ENCODE measurements at regions not wholly inside any gene's neighbourhood (a gene's known extent, or its start where the extent isn't known, plus 50 kb on each side); places are given as distances from the start of the nearest gene placed in this dataset.

GRCh38 chr5:2598503-2598902 lies 153.0 kb downstream of the IRX2 start:
- no peak for DNase-seq

GRCh38 chr5:2594701-2595100 lies 156.8 kb downstream of the IRX2 start:
- no peak for DNase-seq

GRCh38 chr5:2592766-2593165 lies 158.7 kb downstream of the IRX2 start:
- DNase-seq, result no peak

DNA sequence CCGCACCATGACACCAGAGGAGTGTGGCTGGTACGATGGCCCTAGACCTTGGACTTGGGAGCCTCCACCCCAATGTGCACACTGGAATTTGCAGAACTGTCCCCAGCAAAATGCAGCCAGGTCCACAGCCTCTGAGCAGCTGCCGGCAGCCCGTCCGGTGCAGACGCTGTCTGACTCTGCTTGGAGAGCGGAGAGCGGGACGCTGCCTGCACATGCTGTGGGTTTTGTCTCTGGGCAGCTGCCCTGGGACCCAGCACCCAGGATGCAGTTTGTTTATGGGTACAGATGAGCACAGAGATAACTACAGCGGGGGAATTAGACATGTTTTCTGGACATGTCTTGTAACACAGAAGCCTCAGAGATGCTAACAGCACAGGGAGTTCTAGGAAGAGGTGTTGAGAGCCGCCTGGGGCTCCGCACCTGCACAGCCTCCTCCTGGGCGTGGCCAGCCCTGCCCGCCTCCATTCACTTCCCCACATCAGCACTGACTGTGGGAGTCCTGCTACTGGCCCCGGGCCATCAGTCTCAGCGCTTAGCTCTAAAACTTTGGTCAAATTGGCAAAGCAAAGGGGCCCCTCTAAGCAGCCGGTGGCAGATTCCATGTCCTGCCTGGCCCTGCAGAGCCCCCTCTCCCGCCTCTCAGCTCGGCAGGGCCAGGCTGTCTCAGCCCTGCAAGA lies 159.6 kb downstream of the IRX2 start:
- no peak for DNase-seq

- no peak for DNase-seq
Observed at GRCh38 chr5:2588850-2589501, 162.5 kb downstream of the IRX2 start.

GRCh38 chr5:2587189-2588031 lies 164.1 kb downstream of the IRX2 start:
- DNase-seq, result no peak

DNA sequence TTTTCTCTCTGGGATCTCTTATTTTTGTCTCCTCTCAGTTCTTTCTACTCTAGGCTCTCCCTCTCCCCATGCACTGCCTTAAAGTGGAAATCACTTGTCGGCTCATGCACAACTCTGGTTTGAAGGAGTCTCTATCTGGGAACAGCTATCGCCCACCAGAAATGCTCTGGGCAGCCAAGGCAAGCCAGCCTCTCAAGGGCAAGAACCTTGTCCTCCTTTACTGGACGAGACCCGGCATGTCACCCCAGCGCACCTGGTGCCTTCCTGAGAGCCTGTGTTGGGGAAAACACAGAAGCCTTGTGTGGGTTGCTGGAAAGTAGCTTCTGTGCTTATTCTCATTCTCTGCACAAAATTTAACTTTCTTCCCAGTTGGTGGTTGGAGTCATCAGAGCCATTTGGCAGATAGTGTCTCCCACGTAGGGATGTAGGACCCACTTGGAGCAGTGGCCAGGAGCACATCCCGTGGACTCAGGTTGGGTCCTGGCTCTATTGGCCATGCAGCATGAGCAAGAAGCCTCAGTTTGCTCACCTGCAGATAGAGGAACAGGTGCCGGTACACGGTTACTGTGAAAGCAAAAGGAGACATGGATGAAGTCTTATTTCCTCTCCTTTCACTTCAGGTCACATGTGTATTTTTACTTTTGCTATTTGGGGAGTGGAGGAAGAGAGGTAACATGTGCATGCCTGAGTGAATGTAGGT lies 165.3 kb downstream of the IRX2 start:
- DNase-seq, result no peak

GRCh38 chr5:2584579-2585269 lies 166.8 kb downstream of the IRX2 start:
- no peak for DNase-seq

GRCh38 chr5:2582507-2582906 lies 169.0 kb downstream of the IRX2 start:
- DNase-seq, result no peak

- no peak for DNase-seq
Observed at GRCh38 chr5:2582106-2582505, 169.4 kb downstream of the IRX2 start.

DNA sequence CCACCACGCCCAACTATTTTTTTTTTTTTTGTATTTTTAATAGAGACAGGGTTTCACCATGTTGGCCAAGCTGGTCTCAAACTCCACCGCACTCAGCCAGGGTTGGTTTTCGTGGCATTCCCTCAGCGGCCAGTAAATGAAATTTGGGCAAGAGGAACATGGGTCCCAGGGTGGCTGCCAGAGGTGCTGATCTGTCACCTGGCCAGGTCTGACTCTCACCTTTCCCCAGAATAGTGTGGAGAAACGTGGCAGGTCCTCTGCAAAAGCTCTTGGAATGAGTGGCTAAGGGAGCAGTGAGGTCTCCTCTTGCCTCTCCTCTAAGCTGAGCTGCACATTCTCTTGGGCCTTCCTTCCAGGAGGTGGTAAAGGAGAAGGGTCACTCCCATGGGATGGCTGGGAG lies 170.1 kb downstream of the IRX2 start:
- no peak for DNase-seq

DNA sequence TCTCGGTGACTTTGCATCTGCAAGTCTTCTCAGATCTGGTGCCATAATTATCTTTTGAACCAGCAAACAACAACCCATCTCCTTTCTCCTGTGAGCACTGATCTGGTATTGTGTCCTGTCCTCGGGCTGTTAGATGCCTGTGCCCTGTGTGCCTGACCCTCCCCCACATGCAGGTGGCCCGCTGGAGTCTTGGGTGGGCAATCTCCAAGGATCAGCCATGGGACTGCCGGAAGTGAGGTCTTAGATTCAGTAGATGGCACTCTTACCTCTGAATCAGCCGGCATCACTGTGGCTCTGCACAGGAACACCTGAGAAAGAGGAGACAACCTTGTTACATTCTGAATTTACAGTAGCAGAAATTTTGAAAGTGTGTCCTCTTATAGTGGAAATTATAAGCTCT lies 172.4 kb downstream of the IRX2 start:
- DNase-seq, result no peak

DNA sequence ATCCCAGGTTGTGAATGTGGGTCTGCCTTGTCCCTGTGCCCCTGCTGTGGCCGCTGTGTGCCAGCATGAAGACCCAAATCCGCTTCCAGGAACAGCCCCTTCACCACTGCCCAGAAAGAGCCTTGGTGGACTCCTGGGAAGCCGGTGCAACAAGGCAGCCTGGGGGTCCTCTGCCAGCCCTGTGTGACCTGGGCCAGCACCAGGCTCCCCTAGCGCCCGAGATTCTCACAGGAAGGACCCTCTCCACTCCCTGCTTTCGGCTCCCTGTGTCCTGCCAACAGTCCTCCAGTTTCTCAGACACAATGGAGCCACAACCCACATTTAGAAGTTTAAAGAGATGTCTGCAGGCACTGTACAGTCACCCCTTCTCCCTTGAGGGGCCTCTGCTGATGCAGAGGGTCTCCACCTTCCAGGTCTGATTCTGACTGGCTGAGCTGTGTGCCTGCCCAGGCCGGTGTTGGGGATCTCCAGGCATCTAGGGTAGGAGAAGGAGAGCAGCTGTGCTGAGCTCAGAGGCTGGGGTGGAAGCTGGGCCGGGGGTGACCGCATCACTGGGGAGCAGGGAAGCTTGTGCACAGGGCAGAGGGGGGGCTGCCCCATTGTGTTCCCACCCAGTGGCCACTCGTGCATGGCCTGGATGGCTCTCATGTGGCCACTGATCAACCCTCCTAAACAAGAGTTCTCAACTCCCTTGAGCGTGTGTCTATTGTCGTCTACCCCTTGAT lies 174.0 kb downstream of the IRX2 start:
- no peak for DNase-seq

- no peak for DNase-seq
Observed at GRCh38 chr5:2576823-2577222, 174.7 kb downstream of the IRX2 start.

DNA sequence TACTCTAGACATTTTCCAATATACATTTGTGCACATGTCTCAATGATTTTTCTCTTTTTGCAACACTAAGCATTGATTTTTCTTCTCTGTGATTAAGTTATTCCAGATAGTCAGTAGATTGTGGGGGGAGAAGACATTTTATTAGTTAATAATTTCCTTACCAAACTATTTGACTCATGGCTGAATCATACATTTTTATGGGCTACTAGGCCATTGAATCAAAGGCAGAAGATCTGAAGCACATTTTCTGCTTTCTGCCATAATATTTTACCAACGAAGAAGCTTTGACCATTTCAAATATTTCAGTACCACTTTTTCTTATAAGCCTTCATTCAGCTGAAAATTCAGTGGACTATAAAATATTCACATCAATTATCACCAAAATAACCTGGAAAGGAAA lies 175.6 kb downstream of the IRX2 start:
- DNase-seq, result no peak

DNA sequence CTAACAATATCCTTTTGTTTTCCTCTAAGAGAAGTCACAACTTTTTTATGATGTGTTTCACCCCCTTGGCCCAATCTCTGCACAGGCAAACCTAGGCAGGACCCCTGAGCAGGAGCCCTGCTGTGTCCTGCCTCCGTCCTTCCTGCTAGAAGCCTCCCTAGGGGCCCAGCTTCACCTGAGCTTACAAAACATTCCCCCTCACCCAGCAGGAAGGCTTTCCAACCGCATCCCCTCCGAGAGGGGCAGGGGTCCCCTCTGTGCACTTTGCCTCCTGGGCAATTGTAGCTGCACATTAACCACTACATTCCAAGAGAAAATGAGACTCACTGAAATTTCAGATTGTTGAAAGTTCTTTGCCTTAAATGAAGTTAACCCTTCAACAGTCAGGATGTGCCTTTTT lies 176.2 kb downstream of the IRX2 start:
- DNase-seq, result no peak

- no peak for DNase-seq
Observed at GRCh38 chr5:2574155-2574554, 177.3 kb downstream of the IRX2 start.

GRCh38 chr5:2570586-2570985 lies 180.9 kb downstream of the IRX2 start:
- no peak for DNase-seq

DNA sequence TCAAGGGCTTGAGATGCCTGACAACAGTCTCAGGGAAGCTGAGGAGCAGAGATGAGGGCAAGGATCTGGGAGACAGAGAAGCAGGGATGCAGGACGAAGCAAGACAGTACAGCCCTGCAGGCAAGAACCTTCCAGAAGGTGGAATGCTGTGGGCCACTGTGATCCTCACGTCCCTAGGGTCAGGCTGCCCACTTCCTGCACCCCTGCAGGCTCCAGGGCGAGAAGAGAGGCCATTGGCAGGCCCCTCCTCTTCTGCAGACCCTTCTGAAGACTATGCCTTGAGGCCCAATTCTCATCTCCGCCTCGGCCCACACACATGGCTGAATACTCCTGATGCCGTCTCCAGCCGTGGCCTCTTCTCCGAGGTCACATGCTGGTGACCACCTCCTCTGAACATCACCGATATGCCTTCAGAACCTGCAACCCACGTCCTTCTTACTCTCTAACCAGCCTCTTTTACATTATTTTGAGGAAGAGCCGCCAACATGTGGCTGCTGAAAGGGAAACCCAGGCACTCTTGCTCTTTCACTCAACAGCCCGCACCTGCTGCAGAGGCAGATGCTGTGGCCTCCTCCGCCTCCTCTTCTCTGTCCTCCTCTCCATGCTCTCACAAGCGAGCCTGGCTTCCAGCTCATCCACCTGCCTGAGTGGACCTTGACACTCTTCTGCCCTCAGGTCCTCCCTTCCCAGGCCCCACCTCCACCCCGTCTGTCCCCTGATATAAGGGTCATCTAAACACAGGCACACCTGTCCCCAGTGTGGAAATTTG lies 181.5 kb downstream of the IRX2 start:
- no peak for DNase-seq

GRCh38 chr5:2569176-2569575 lies 182.3 kb downstream of the IRX2 start:
- no peak for DNase-seq

GRCh38 chr5:2566284-2566683 lies 185.2 kb downstream of the IRX2 start:
- DNase-seq, result no peak
